IMR-90 (cell line): ENCODE measurements at regions not wholly inside any gene's neighbourhood (a gene's known extent, or its start where the extent isn't known, plus 50 kb on each side); places are given as distances from the start of the nearest gene placed in this dataset.

ENCODE experiments used
- ATAC-seq: fragments of 200-7000 bp; cut with Tn5 transposase; 2 replicates; pipeline ENCODE4 v1.9.1; 2020; ENCODE audit warnings: low read depth, mild to moderate bottlenecking, moderate library complexity
- BruUV-seq: library from RNA; stranded (reverse); fragments of 400-500 nt; replicated peaks from 2 replicates; lab custom pipeline; 2021; lab: Mats Ljungman, UMichigan
- CTCF ChIA-PET: fragments of 300-600 bp; formaldehyde crosslinking; extraction: SDS; loops from one replicate; lab custom pipeline; 2021; ENCODE audit warnings: antibody characterized with exemption; lab: Yijun Ruan, JAX
- POLR2A ChIA-PET: fragments of 300-600 bp; sonication (Branson Sonifier 250); formaldehyde crosslinking; loops from one replicate; lab custom pipeline; 2022; ENCODE audit warnings: antibody characterized with exemption; ENCODE audit not compliant: unreplicated experiment; lab: Charles Lee
- DNase-seq: peaks from one replicate; pipeline ENCODE4 v3.0.0; 2013
- H2AFZ ChIP-seq: replicated peaks from 2 replicates; pipeline ENCODE3; 2013; ENCODE audit warnings: low read length, mild to moderate bottlenecking; ENCODE audit not compliant: poor library complexity
- H2AK5ac ChIP-seq: 2 replicates; pipeline ENCODE4 v1.6.1; 2013; ENCODE audit warnings: low read depth, low read length, inconsistent platforms
- H2AK9ac ChIP-seq: replicated peaks from 2 replicates; pipeline ENCODE3; 2013; ENCODE audit warnings: mild to moderate bottlenecking, low read depth, low read length, moderate library complexity; ENCODE audit not compliant: poor library complexity
- H2BK120ac ChIP-seq: 2 replicates; pipeline ENCODE4 v1.6.1; 2013; ENCODE audit warnings: low read depth, low read length, inconsistent platforms
- H2BK15ac ChIP-seq: 3 replicates; pipeline ENCODE4 v1.6.1; 2013; ENCODE audit warnings: low read depth, low read length, inconsistent platforms
- H2BK20ac ChIP-seq: 2 replicates; pipeline ENCODE4 v1.6.1; 2013; ENCODE audit warnings: low read depth, mild to moderate bottlenecking, inconsistent platforms, low read length, moderate library complexity
- H2BK5ac ChIP-seq: 2 replicates; pipeline ENCODE4 v1.6.1; 2013; ENCODE audit warnings: mild to moderate bottlenecking, low read depth, low read length, inconsistent platforms; ENCODE audit not compliant: poor library complexity, severe bottlenecking
- H3K14ac ChIP-seq: replicated peaks from 2 replicates; pipeline ENCODE4 v1.6.1; 2013; ENCODE audit warnings: low read depth, low read length, inconsistent platforms
- H3K18ac ChIP-seq: 2 replicates; pipeline ENCODE4 v1.6.1; 2013; ENCODE audit warnings: low read depth, low read length, control low read depth
- H3K23ac ChIP-seq: 2 replicates; pipeline ENCODE4 v1.6.1; 2013; ENCODE audit warnings: low read depth, low read length, inconsistent platforms
- H3K27ac ChIP-seq: 2 replicates; pipeline ENCODE4 v1.5.1; 2013; ENCODE audit warnings: mild to moderate bottlenecking, control low read depth, low read length; ENCODE audit not compliant: insufficient read depth
- H3K27me3 ChIP-seq: 2 replicates; pipeline ENCODE4 v1.6.1; 2013; ENCODE audit warnings: low read length; ENCODE audit not compliant: control insufficient read depth, insufficient read depth
- H3K36me3 ChIP-seq: 2 replicates; pipeline ENCODE4 v1.6.1; 2013; ENCODE audit warnings: low read length, mixed read lengths; ENCODE audit not compliant: control insufficient read depth, insufficient read depth
- H3K4ac ChIP-seq: 2 replicates; pipeline ENCODE4 v1.6.1; 2013; ENCODE audit warnings: low read depth, low read length, inconsistent platforms
- H3K4me1 ChIP-seq: 2 replicates; pipeline ENCODE4 v1.6.1; 2013; ENCODE audit warnings: low read length, mixed read lengths; ENCODE audit not compliant: control insufficient read depth, insufficient read depth
- H3K4me2 ChIP-seq: 2 replicates; pipeline ENCODE4 v1.6.1; 2013; ENCODE audit warnings: low read depth, mild to moderate bottlenecking, control low read depth, low read length, moderate library complexity
- H3K4me3 ChIP-seq: 2 replicates; pipeline ENCODE4 v1.5.1; 2013; ENCODE audit warnings: low read depth, mild to moderate bottlenecking, control low read depth, low read length, moderate library complexity; ENCODE audit not compliant: insufficient read depth
- H3K56ac ChIP-seq: 2 replicates; pipeline ENCODE4 v1.6.1; 2013; ENCODE audit warnings: low read length, inconsistent platforms; ENCODE audit not compliant: insufficient read depth; ENCODE audit errors: extremely low read depth
- H3K79me1 ChIP-seq, 2 experiments: 2 replicates each; pipeline ENCODE4 v1.6.1; 2013; ENCODE audit warnings: low read length in 2 of 2, inconsistent platforms in 1 of 2, low read depth in 1 of 2
- H3K9ac ChIP-seq: 2 replicates; pipeline ENCODE4 v1.6.1; 2013; ENCODE audit warnings: low read depth, low read length, control low read depth
- H3K9me1 ChIP-seq: 2 replicates; pipeline ENCODE4 v1.6.1; 2013; ENCODE audit warnings: low read length, inconsistent platforms; ENCODE audit not compliant: insufficient read depth
- H3K9me3 ChIP-seq: 2 replicates; pipeline ENCODE4 v1.6.1; 2013; ENCODE audit warnings: low read length; ENCODE audit not compliant: control insufficient read depth, insufficient read depth
- H4K20me1 ChIP-seq: 2 replicates; pipeline ENCODE4 v1.6.1; 2013; ENCODE audit warnings: low read length, inconsistent platforms; ENCODE audit not compliant: insufficient read depth
- H4K5ac ChIP-seq: 2 replicates; pipeline ENCODE4 v1.6.1; 2013; ENCODE audit warnings: mild to moderate bottlenecking, low read depth, low read length, control low read depth
- H4K8ac ChIP-seq, 2 experiments: 2 replicates each; pipeline ENCODE4 v1.6.1; 2013; ENCODE audit warnings: low read depth in 2 of 2, low read length in 2 of 2, control low read depth in 1 of 2, inconsistent platforms in 1 of 2
- H4K91ac ChIP-seq: 2 replicates; pipeline ENCODE4 v1.6.1; 2013; ENCODE audit warnings: low read depth, low read length, inconsistent platforms; ENCODE audit not compliant: insufficient read depth
- BHLHE40 ChIP-seq: fragments of 150-350 bp; IDR thresholded peaks from 2 replicates; pipeline ENCODE4 v1.6.1; 2016; ENCODE audit warnings: mild to moderate bottlenecking, low read depth, low read length
- CTCF ChIP-seq: conservative IDR thresholded peaks from 2 replicates; pipeline ENCODE4 v1.5.1; 2012; ENCODE audit warnings: mild to moderate bottlenecking, low read depth, low read length, improper control_type of control experiment
- ELK1 ChIP-seq: fragments of 150-350 bp; IDR thresholded peaks from 2 replicates; pipeline ENCODE4 v1.6.1; 2016; ENCODE audit warnings: low read depth, mild to moderate bottlenecking, low read length, moderate library complexity, borderline replicate concordance
- MAFK ChIP-seq: IDR thresholded peaks from 2 replicates; pipeline ENCODE4 v1.6.1; 2012; ENCODE audit warnings: low read depth, low read length, improper control_type of control experiment
- MXI1 ChIP-seq: IDR thresholded peaks from 2 replicates; pipeline ENCODE4 v1.6.1; 2012; ENCODE audit warnings: low read depth, mild to moderate bottlenecking, low read length, moderate library complexity, borderline replicate concordance
- NFE2L2 ChIP-seq: fragments of 150-350 bp; IDR thresholded peaks from 2 replicates; pipeline ENCODE4 v1.6.1; 2016; ENCODE audit warnings: low read depth, mild to moderate bottlenecking, low read length
- RCOR1 ChIP-seq: IDR thresholded peaks from 2 replicates; pipeline ENCODE4 v1.6.1; 2012; ENCODE audit warnings: mild to moderate bottlenecking, low read length, improper control_type of control experiment; ENCODE audit not compliant: insufficient replicate concordance
- RFX5 ChIP-seq: IDR thresholded peaks from 2 replicates; pipeline ENCODE4 v1.8.0; 2012; ENCODE audit warnings: low read depth, mild to moderate bottlenecking, low read length, moderate library complexity
- SMC3 ChIP-seq: fragments of 150-350 bp; IDR thresholded peaks from 2 replicates; pipeline ENCODE4 v1.6.1; 2016; ENCODE audit warnings: low read depth, mild to moderate bottlenecking, antibody characterized with exemption, low read length, moderate library complexity
- USF2 ChIP-seq: fragments of 150-350 bp; IDR thresholded peaks from 2 replicates; pipeline ENCODE4 v1.6.1; 2017; ENCODE audit warnings: mild to moderate bottlenecking, antibody characterized with exemption, low read length, low read depth
- WGBS, 2 experiments: methylation state at CpG; one replicate each; pipeline versions ENCODE4 v1.1.5 to v1.1.7; 2013; ENCODE audit warnings: missing lambda C conversion rate in 2 of 2; ENCODE audit not compliant: insufficient read length in 1 of 2; ENCODE audit errors: extremely low coverage in 2 of 2; 5-methylcytosine and 5-hydroxymethylcytosine counted together
- dilution Hi-C: fragments of 300-500 bp; cut with HindIII; formaldehyde crosslinking; loops from one replicate; pipeline ENCODE4 v1.14.3; 2018; ENCODE audit warnings: low sequenced_read_pairs; ENCODE audit not compliant: unreplicated experiment
- in situ Hi-C: fragments of 300-500 bp; cut with MboI; formaldehyde crosslinking; loops from 3 replicates; pipeline ENCODE4 v1.14.3; 2019; ENCODE audit warnings: low sequenced_read_pairs, inconsistent platforms, mixed read lengths
- intact Hi-C: fragments of 100-400 bp; cut with micrococcal nuclease; formaldehyde crosslinking; loops from 2 replicates; pipeline ENCODE4 v1.10.0; 2022

GRCh38 chr1:229017091-229017490, 253.8 kb upstream of the RAB4A start:
- H3K4me2 ChIP-seq = no peak overlapping the region
- no peak overlapping the region for H4K8ac ChIP-seq
- H2AK5ac ChIP-seq = no peak overlapping the region
- no peak overlapping the region for H3K27ac ChIP-seq
- no peak overlapping the region for H3K4ac ChIP-seq
- peaks cover 3% of the 10 kb centered on the region; the same call in 1 of the 2 replicates for H3K9me3 ChIP-seq
- no peak overlapping the region for H3K9ac ChIP-seq
- no peaks in the 10 kb centered on the region for H3K79me1 ChIP-seq
- no peak overlapping the region for H3K56ac ChIP-seq
- DNase-seq (no peak), ATAC-seq (no peak)
- in situ Hi-C loops (no loop called here), intact Hi-C loops (no loop called here), dilution Hi-C loops (no loop called here)
- H4K5ac ChIP-seq = no peak overlapping the region
- H3K9me1 ChIP-seq = no peaks in the 10 kb centered on the region
- no peak overlapping the region for H2BK5ac ChIP-seq
- H3K4me3 ChIP-seq = no peak overlapping the region
- CTCF ChIA-PET = no interaction called here
- H2BK15ac ChIP-seq = no peak overlapping the region
- no peak overlapping the region for H2AFZ ChIP-seq
- no peaks in the 10 kb centered on the region for H4K20me1 ChIP-seq
- no peak overlapping the region for H3K23ac ChIP-seq
- no TSS peak for BruUV-seq
- no peaks in the 10 kb centered on the region for H3K36me3 ChIP-seq
- peaks cover 10% of the 10 kb centered on the region for H3K27me3 ChIP-seq
- no peak overlapping the region for H2AK9ac ChIP-seq
- H2BK20ac ChIP-seq = no peak overlapping the region
- POLR2A ChIA-PET = no interaction called here
- no peak for TF ChIP-seq NFE2L2
- TF ChIP-seq RFX5 = no peak
- no peak for TF ChIP-seq MXI1
- no peak for TF ChIP-seq CTCF
- no peak for TF ChIP-seq BHLHE40
- TF ChIP-seq ELK1 = no peak
- no peak for TF ChIP-seq USF2
- no peak for TF ChIP-seq MAFK
- TF ChIP-seq SMC3 = no peak
- no peak for TF ChIP-seq RCOR1
- H3K14ac ChIP-seq = no peak overlapping the region
- no peak overlapping the region for H2BK120ac ChIP-seq
- no peak overlapping the region for H3K18ac ChIP-seq
- no peaks in the 10 kb centered on the region for H3K4me1 ChIP-seq
- WGBS, 2 experiments = 93% methylated on average over 3 of the region's 4 CpGs; no CpG with 5 or more reads in 1 of the 2 experiments
- H4K91ac ChIP-seq = no peak overlapping the region
